Limb (tissue), 2 donors: ENCODE measurements at regions not wholly inside any gene's neighbourhood (a gene's known extent, or its start where the extent isn't known, plus 50 kb on each side); places are given as distances from the start of the nearest gene placed in this dataset.
"Not testable (repeated sequence)": the region's sequence is repeated elsewhere in the genome, so short reads cannot be mapped to it uniquely, and the experiment has no call there.

Experiments
- DNase-seq, 2 donors: peaks; one replicate each; pipeline ENCODE4 v3.0.0-alpha.2; 2016; ENCODE audit errors: extremely low spot score in 2 of 2

GRCh38 chr5:12780536-12780935 lies 876.3 kb upstream of the CTNND2 start:
- DNase-seq, result no peak

GRCh38 chr5:12777342-12777741 lies 873.1 kb upstream of the CTNND2 start:
- DNase-seq, result no peak

GRCh38 chr5:12772276-12772675 lies 868.0 kb upstream of the CTNND2 start:
- no peak for DNase-seq

GRCh38 chr5:12759377-12759776 lies 855.1 kb upstream of the CTNND2 start:
- no peak for DNase-seq

- DNase-seq, result no peak
These were observed 852.8 kb upstream of the CTNND2 start for GRCh38 chr5:12757035-12757434.

GRCh38 chr5:12745537-12745936 lies 841.3 kb upstream of the CTNND2 start:
- no peak for DNase-seq

GRCh38 chr5:12743582-12743981 lies 839.3 kb upstream of the CTNND2 start:
- no peak for DNase-seq

- no peak for DNase-seq
These were observed 826.1 kb upstream of the CTNND2 start for GRCh38 chr5:12730354-12730753.

- DNase-seq, result no peak
These were observed 812.4 kb upstream of the CTNND2 start for GRCh38 chr5:12716664-12717063.

GRCh38 chr5:12707560-12707959 lies 803.3 kb upstream of the CTNND2 start:
- no peak for DNase-seq

GRCh38 chr5:12704955-12705354 lies 800.7 kb upstream of the CTNND2 start:
- no peak for DNase-seq

GRCh38 chr5:12703254-12703653 lies 799.0 kb upstream of the CTNND2 start:
- no peak for DNase-seq

- no peak for DNase-seq
These were observed 791.4 kb upstream of the CTNND2 start for GRCh38 chr5:12695651-12696050.

GRCh38 chr5:12691330-12691729 lies 787.1 kb upstream of the CTNND2 start:
- no peak for DNase-seq

GRCh38 chr5:12690361-12690760 lies 786.1 kb upstream of the CTNND2 start:
- no peak for DNase-seq

GRCh38 chr5:12683249-12683648 lies 779.0 kb upstream of the CTNND2 start:
- no peak for DNase-seq

- DNase-seq, result no peak
These were observed 775.5 kb upstream of the CTNND2 start for GRCh38 chr5:12679731-12680130.

- no peak for DNase-seq
These were observed 771.7 kb upstream of the CTNND2 start for GRCh38 chr5:12675959-12676358.

GRCh38 chr5:12672141-12672540 lies 767.9 kb upstream of the CTNND2 start:
- DNase-seq, result no peak

- no peak for DNase-seq
These were observed 765.1 kb upstream of the CTNND2 start for GRCh38 chr5:12669326-12669725.

- DNase-seq, result no peak
These were observed 764.3 kb upstream of the CTNND2 start for GRCh38 chr5:12668564-12668963.

- not testable (repeated sequence) for DNase-seq
These were observed 763.6 kb upstream of the CTNND2 start for GRCh38 chr5:12667818-12668217.

GRCh38 chr5:12665772-12666171 lies 761.5 kb upstream of the CTNND2 start:
- DNase-seq, result not testable (repeated sequence)

GRCh38 chr5:12662545-12663314 lies 758.5 kb upstream of the CTNND2 start:
- DNase-seq, result no peak
